GM12878 (cell line): ENCODE measurements at regions not wholly inside any gene's neighbourhood (a gene's known extent, or its start where the extent isn't known, plus 50 kb on each side); places are given as distances from the start of the nearest gene placed in this dataset.

ENCODE experiments used
- ATAC-seq: fragments of 200-7000 bp; cut with Tn5 transposase; 3 replicates; pipeline ENCODE4 v1.9.1; 2020; ENCODE audit warnings: mild to moderate bottlenecking, moderate library complexity
- BruUV-seq: library from RNA; stranded (reverse); fragments of 400-500 nt; replicated peaks from 2 replicates; lab custom pipeline; 2021; lab: Mats Ljungman, UMichigan
- CTCF ChIA-PET: fragments of 300-600 bp; sonication (Branson Sonifier 250); formaldehyde crosslinking; extraction: SDS; loops from one replicate; lab custom pipeline; 2021; ENCODE audit warnings: inconsistent platforms; lab: Yijun Ruan, JAX
- POLR2A ChIA-PET: fragments of 350-600 bp; formaldehyde crosslinking; extraction: SDS; loops from one replicate; lab custom pipeline; 2021; ENCODE audit warnings: inconsistent platforms; lab: Charles Lee
- RAD21 ChIA-PET: fragments of 300-600 bp; sonication (Branson Sonifier 250); formaldehyde crosslinking; loops from one replicate; lab custom pipeline; 2023; ENCODE audit warnings: antibody characterized with exemption; ENCODE audit not compliant: unreplicated experiment; lab: Charles Lee
- SMC1A ChIA-PET: fragments of 300-600 bp; sonication (Branson Sonifier 250); formaldehyde crosslinking; loops from one replicate; lab custom pipeline; 2023; ENCODE audit not compliant: unreplicated experiment, uncharacterized antibody; lab: Charles Lee
- DNase-seq: peaks from one replicate; pipeline ENCODE4 v3.0.0-alpha.2; 2011; ENCODE audit warnings: low read depth, low spot score
- FAIRE-seq: peaks from 3 replicates; lab custom pipeline; 2011; peaks lifted over from hg19 to GRCh38; lab: Jason Lieb, UNC
- H2AFZ ChIP-seq: 2 replicates; pipeline ENCODE4 v1.6.0; 2011; ENCODE audit warnings: low read depth, low read length, control low read depth; ENCODE audit not compliant: control insufficient read depth
- H3K27ac ChIP-seq: 2 replicates; pipeline ENCODE4 v1.5.1; 2011; ENCODE audit warnings: control low read depth; ENCODE audit not compliant: control insufficient read depth, insufficient read depth
- H3K27me3 ChIP-seq, 2 experiments: replicated peaks in 1 of 2; 2 replicates each; pipeline versions ENCODE4 v1.6.0 to v1.6.1; 2011; ENCODE audit warnings: low read length in 1 of 2; ENCODE audit not compliant: control insufficient read depth in 2 of 2, insufficient read depth in 2 of 2
- H3K36me3 ChIP-seq, 2 experiments: 2 replicates each; pipeline ENCODE4 v1.5.1; 2011; ENCODE audit warnings: low read length in 1 of 2; ENCODE audit not compliant: control insufficient read depth in 2 of 2, insufficient read depth in 2 of 2
- H3K4me1 ChIP-seq: 2 replicates; pipeline ENCODE4 v1.6.1; 2011; ENCODE audit warnings: mild to moderate bottlenecking, low read length, moderate library complexity, mixed read lengths; ENCODE audit not compliant: control insufficient read depth, insufficient read depth
- H3K4me2 ChIP-seq: 2 replicates; pipeline ENCODE4 v1.6.0; 2011; ENCODE audit warnings: control low read depth; ENCODE audit not compliant: control insufficient read depth, insufficient read depth
- H3K4me3 ChIP-seq: fragments of 200-600 bp; sonication (generic); 2 replicates; pipeline ENCODE4 v1.5.1; 2016
- H3K79me2 ChIP-seq: 2 replicates; pipeline ENCODE4 v1.6.0; 2011; ENCODE audit warnings: low read length; ENCODE audit not compliant: control insufficient read depth, insufficient read depth
- H3K9ac ChIP-seq: 2 replicates; pipeline ENCODE4 v1.8.0; 2011; ENCODE audit warnings: low read length, control low read depth, mixed read lengths; ENCODE audit not compliant: control insufficient read depth, insufficient read depth
- H3K9me3 ChIP-seq: replicated peaks from 3 replicates; pipeline ENCODE4 v1.5.1; 2011; ENCODE audit warnings: mild to moderate bottlenecking, low read length; ENCODE audit not compliant: control insufficient read depth, insufficient read depth
- H4K20me1 ChIP-seq: 2 replicates; pipeline ENCODE4 v1.6.0; 2011; ENCODE audit not compliant: control insufficient read depth, insufficient read depth
- ATF2 ChIP-seq: IDR thresholded peaks from 2 replicates; pipeline ENCODE4 v1.6.1; 2012; ENCODE audit warnings: low read length, inconsistent platforms
- CHD1 ChIP-seq: IDR thresholded peaks from 2 replicates; pipeline ENCODE4 v1.6.1; 2012; ENCODE audit warnings: low read depth, low read length, improper control_type of control experiment
- GATAD2B ChIP-seq: fragments of 450-650 bp; conservative IDR thresholded peaks from 2 replicates; pipeline ENCODE4 v1.6.1; 2017; ENCODE audit warnings: low read depth, mild to moderate bottlenecking, moderate library complexity
- HDGF ChIP-seq: fragments of 450-650 bp; IDR thresholded peaks from 2 replicates; pipeline ENCODE4 v1.6.1; 2016; ENCODE audit warnings: antibody characterized with exemption
- JUNB ChIP-seq: IDR thresholded peaks from 2 replicates; pipeline ENCODE4 v1.6.1; 2016; ENCODE audit warnings: antibody characterized with exemption, mild to moderate bottlenecking
- JUND ChIP-seq: IDR thresholded peaks from 2 replicates; pipeline ENCODE4 v1.6.1; 2012; ENCODE audit warnings: low read depth, mild to moderate bottlenecking, low read length, improper control_type of control experiment, moderate library complexity
- LARP7 ChIP-seq: fragments of 450-650 bp; IDR thresholded peaks from 2 replicates; pipeline ENCODE4 v1.6.1; 2017; ENCODE audit warnings: mild to moderate bottlenecking
- MAX ChIP-seq: IDR thresholded peaks from 2 replicates; pipeline ENCODE4 v1.6.1; 2012; ENCODE audit warnings: low read depth, low read length, improper control_type of control experiment
- MTA2 ChIP-seq: fragments of 450-650 bp; IDR thresholded peaks from 2 replicates; pipeline ENCODE4 v1.6.1; 2016; ENCODE audit warnings: low read depth, mild to moderate bottlenecking, moderate library complexity
- MTA3 ChIP-seq: IDR thresholded peaks from 2 replicates; pipeline ENCODE4 v1.6.1; 2012; ENCODE audit warnings: low read length, inconsistent platforms, borderline replicate concordance
- POLR2A ChIP-seq: IDR thresholded peaks from 2 replicates; pipeline ENCODE4 v1.6.1; 2011; ENCODE audit warnings: low read depth, mild to moderate bottlenecking, low read length
- POU2F2 ChIP-seq: IDR thresholded peaks from 3 replicates; pipeline ENCODE4 v1.6.1; 2011; ENCODE audit warnings: low read depth, mild to moderate bottlenecking, low read length, borderline replicate concordance
- RBBP5 ChIP-seq: fragments of 200-600 bp; sonication (generic); conservative IDR thresholded peaks from 2 replicates; pipeline ENCODE4 v1.6.1; 2016
- STAT1 ChIP-seq: fragments of 450-650 bp; conservative IDR thresholded peaks from 2 replicates; pipeline ENCODE4 v1.6.1; 2014; ENCODE audit warnings: antibody characterized with exemption, mild to moderate bottlenecking
- TAF1 ChIP-seq: IDR thresholded peaks from 2 replicates; pipeline ENCODE4 v1.6.1; 2011; ENCODE audit warnings: mild to moderate bottlenecking, low read depth, low read length, borderline replicate concordance
- TCF3 ChIP-seq: IDR thresholded peaks from 2 replicates; pipeline ENCODE4 v1.6.1; 2012; ENCODE audit warnings: low read depth, mild to moderate bottlenecking, low read length, borderline replicate concordance; ENCODE audit not compliant: insufficient read depth
- WRNIP1 ChIP-seq: IDR thresholded peaks from 2 replicates; pipeline ENCODE4 v1.6.1; 2011; ENCODE audit warnings: low read depth, low read length, improper control_type of control experiment, borderline replicate concordance
- ZNF687 ChIP-seq: fragments of 450-650 bp; IDR thresholded peaks from 2 replicates; pipeline ENCODE4 v1.6.1; 2017; ENCODE audit warnings: mild to moderate bottlenecking, moderate library complexity
- WGBS: methylation state at CpG from one replicate; pipeline ENCODE4 v1.1.6; 2016; ENCODE audit warnings: low lambda C conversion rate; ENCODE audit not compliant: insufficient replicate concordance, insufficient coverage; ENCODE audit errors: missing lambda C conversion rate; 5-methylcytosine and 5-hydroxymethylcytosine counted together
- in situ Hi-C: fragments of 300-500 bp; cut with MboI; formaldehyde crosslinking; loops from 9 replicates; pipeline ENCODE4 v1.14.3; 2018; ENCODE audit warnings: mixed read lengths
- intact Hi-C: fragments of 100-400 bp; cut with micrococcal nuclease; formaldehyde crosslinking; loops from one replicate; pipeline ENCODE4 v1.14.2; 2022; ENCODE audit not compliant: unreplicated experiment

GRCh38 chr5:154625031-154625430 is 130.1 kb upstream of the LARP1 start:
- no peaks in the 10 kb centered on the region for H3K79me2 ChIP-seq
- no peak for FAIRE-seq
- ChIA-PET SMC1A (no interaction called here), POLR2A (no interaction called here), RAD21 (no interaction called here), CTCF (no interaction called here)
- H3K27me3 ChIP-seq: no peaks in the 10 kb centered on the region; a peak in 1 of 4 replicates
- H3K9me3 ChIP-seq: no peaks in the 10 kb centered on the region
- no peaks in the 10 kb centered on the region for H4K20me1 ChIP-seq
- BruUV-seq: no TSS peak
- DNase-seq: no peak
- H3K4me3 ChIP-seq: no peak overlapping the region
- H3K9ac ChIP-seq: no peak overlapping the region
- no peaks in the 10 kb centered on the region for H3K36me3 ChIP-seq
- no peak overlapping the region for H3K4me2 ChIP-seq
- 43% methylated on average over 5 of the region's 5 CpGs for WGBS
- H2AFZ ChIP-seq: no peak overlapping the region
- H3K4me1 ChIP-seq: no peaks in the 10 kb centered on the region
- no peak overlapping the region for H3K27ac ChIP-seq
- TF ChIP-seq MAX (no peak), MTA3 (no peak), JUNB (no peak), POU2F2 (no peak), HDGF (no peak), JUND (no peak), STAT1 (no peak), ATF2 (no peak), TAF1 (no peak), LARP7 (no peak), WRNIP1 (no peak), GATAD2B (no peak), ZNF687 (no peak), RBBP5 (no peak), TCF3 (no peak), MTA2 (no peak), CHD1 (no peak), POLR2A (no peak)
- intact Hi-C loops (loop anchor here (5.0 kb wide), 1 partner anchor 643 kb away; no protein-coding TSS in a partner anchor), in situ Hi-C loops (no loop called here)
- ATAC-seq: no peak
